D721Med (cell line): ENCODE measurements at regions not wholly inside any gene's neighbourhood (a gene's known extent, or its start where the extent isn't known, plus 50 kb on each side); places are given as distances from the start of the nearest gene placed in this dataset.

ENCODE experiments used
- DNase-seq: peaks from one replicate; pipeline ENCODE4 v3.0.0; 2011; ENCODE audit warnings: low spot score; ENCODE audit not compliant: insufficient read length
- FAIRE-seq: peaks from 2 replicates; lab custom pipeline; 2011; peaks lifted over from hg19 to GRCh38; lab: Jason Lieb, UNC
- TF ChIP-seq, protein P1 (sequence below): IDR thresholded peaks from 2 replicates; pipeline ENCODE4 v1.5.1; 2012; ENCODE audit warnings: mild to moderate bottlenecking, control low read depth; ENCODE audit not compliant: insufficient read depth; ENCODE audit errors: missing control alignments

- FAIRE-seq (no peak), DNase-seq (no peak)
- TF ChIP-seq, protein P1, sequence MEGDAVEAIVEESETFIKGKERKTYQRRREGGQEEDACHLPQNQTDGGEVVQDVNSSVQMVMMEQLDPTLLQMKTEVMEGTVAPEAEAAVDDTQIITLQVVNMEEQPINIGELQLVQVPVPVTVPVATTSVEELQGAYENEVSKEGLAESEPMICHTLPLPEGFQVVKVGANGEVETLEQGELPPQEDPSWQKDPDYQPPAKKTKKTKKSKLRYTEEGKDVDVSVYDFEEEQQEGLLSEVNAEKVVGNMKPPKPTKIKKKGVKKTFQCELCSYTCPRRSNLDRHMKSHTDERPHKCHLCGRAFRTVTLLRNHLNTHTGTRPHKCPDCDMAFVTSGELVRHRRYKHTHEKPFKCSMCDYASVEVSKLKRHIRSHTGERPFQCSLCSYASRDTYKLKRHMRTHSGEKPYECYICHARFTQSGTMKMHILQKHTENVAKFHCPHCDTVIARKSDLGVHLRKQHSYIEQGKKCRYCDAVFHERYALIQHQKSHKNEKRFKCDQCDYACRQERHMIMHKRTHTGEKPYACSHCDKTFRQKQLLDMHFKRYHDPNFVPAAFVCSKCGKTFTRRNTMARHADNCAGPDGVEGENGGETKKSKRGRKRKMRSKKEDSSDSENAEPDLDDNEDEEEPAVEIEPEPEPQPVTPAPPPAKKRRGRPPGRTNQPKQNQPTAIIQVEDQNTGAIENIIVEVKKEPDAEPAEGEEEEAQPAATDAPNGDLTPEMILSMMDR, result no peak
Measured at GRCh38 chr18:60599995-60600394, 227.4 kb upstream of the MC4R start.

DNA sequence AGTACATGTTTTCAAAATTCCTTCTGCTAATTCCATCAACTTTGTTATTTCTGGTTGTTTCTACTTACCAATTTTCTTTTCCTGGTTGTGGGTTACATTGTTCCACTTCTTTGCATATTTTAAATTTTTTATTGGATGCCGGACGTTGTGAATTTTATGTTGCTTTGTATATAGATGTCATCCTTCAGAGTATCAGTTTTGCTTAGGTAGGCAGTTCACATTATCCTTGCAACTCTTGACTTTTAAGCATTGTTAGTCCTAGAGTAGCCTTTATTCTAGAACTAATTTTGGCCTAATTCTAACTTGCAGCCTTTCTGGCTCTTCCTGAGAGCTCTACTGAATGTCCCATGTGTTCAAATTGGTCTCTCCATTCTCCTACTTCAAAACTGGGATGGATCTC, 228.7 kb upstream of the MC4R start:
- DNase-seq, result no peak
- no peak for FAIRE-seq

DNA sequence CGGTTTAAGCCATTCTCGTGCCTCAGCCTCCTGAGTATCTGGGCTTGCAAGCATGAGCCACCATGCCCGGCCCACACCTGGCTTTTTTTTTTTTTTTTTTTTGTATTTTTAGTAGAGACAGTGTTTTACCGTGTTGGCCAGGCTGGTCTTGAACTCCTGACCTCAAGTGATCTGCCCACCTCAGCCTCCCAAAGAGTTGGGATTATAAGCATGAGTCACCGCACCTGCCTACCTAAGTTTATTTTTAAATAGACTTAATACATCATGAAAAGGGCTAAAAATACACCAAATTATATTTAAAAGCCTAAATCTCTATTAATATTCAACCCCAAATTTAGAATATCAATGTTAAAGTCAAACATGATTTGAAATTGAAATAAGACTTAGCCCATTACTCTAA, 250.8 kb upstream of the MC4R start:
- TF ChIP-seq, protein P1, result no peak
- FAIRE-seq (no peak), DNase-seq (no peak)

More for the DNA sequence above, 228.7 kb upstream of the MC4R start:
- TF ChIP-seq, protein P1, result no peak

DNA sequence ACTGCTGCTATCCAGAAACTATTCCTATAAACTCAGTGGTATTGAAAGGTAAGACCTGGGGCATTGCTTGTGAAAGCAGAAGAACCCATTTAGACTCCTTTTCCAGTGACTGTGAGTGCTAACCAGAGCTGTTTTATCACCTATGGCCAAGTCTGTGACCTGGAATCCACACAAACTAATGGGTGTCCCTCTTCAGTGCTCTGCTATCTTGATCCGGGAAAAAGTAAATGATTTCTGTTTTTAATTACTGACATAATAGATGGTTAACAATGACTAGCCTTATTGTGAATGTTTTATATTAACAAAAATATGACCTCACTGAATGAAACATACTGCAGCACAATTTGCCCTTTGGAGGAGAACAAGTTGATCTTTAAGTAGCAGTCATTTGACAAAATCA, 251.6 kb upstream of the MC4R start:
- no peak for DNase-seq
- no peak for FAIRE-seq
- TF ChIP-seq, protein P1, result no peak

DNA sequence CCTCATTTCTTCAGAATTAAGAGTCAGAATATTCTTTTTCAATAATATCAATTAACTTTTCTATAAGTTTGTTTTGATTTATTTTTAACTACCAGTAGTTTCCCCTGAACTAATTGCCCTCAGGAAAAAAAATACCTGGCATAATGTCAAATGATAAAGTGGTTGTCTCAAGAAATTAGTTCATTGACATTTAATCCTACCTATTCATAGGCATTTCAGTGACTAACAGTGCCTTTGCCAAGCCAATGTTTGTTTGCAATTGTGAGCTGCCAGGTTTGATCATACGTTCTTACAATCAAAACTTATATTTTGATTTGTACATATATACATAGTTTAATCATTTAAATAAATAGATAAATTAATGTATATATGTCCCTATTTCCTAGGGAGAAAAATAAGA, 267.3 kb upstream of the MC4R start:
- DNase-seq, result no peak
- no peak for FAIRE-seq
- TF ChIP-seq, protein P1, result no peak

DNA sequence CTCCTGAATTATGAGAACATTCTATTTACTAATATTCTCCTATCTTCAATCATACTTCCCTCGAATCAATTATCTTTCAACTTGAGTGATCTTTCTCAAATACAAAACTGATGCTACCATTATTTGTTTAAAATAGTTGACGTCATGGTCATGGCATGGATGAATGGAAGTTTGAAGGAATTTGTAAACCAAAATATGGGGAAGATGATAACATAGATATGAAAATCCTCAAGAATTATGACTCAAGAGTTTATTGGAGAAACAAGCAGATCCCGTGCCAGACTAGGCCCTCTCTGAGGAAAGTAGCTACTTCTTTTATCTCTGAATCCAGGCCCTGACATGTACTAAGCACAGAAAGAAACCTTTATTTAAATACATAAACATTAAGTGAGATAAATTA, 270.4 kb upstream of the MC4R start:
- no peak for FAIRE-seq
- TF ChIP-seq, protein P1, result no peak
- no peak for DNase-seq

GRCh38 chr18:60646725-60647124, 274.1 kb upstream of the MC4R start:
- FAIRE-seq (peak; percentile 100), DNase-seq (no peak)
- TF ChIP-seq, protein P1, result no peak
